Liver (tissue), 8 donors: ENCODE measurements at regions not wholly inside any gene's neighbourhood (a gene's known extent, or its start where the extent isn't known, plus 50 kb on each side); places are given as distances from the start of the nearest gene placed in this dataset.
A peak's percentile ranks its signal among the peaks of the same experiment; 100 is the strongest.

Source experiments
- DNase-seq: peaks from one replicate; pipeline ENCODE4 v3.0.0-alpha.2; 2017; ENCODE audit warnings: low spot score
- H3K27ac ChIP-seq, 2 donors: one replicate each; pipeline ENCODE4 v1.7.0; 2013; ENCODE audit warnings: inconsistent platforms in 2 of 2, low read length in 2 of 2, control low read depth in 1 of 2, low read depth in 1 of 2, mild to moderate bottlenecking in 1 of 2
- H3K27me3 ChIP-seq, 4 donors: one replicate each; pipeline versions ENCODE4 v1.6.1 to v1.7.0; 2013; ENCODE audit warnings: low read length in 3 of 4, inconsistent platforms in 1 of 4, mild to moderate bottlenecking in 1 of 4, moderate library complexity in 1 of 4; ENCODE audit not compliant: control insufficient read depth in 4 of 4, insufficient read depth in 4 of 4
- H3K36me3 ChIP-seq, 4 donors: one replicate each; pipeline versions ENCODE4 v1.6.1 to v1.7.0; 2013; ENCODE audit warnings: low read length in 3 of 4, mild to moderate bottlenecking in 3 of 4, low read depth in 1 of 4, moderate library complexity in 1 of 4; ENCODE audit not compliant: control insufficient read depth in 4 of 4, insufficient read depth in 3 of 4
- H3K4me1 ChIP-seq, 4 donors: one replicate each; pipeline versions ENCODE4 v1.6.1 to v1.7.0; 2013; ENCODE audit warnings: low read length in 3 of 4, mild to moderate bottlenecking in 3 of 4, moderate library complexity in 1 of 4; ENCODE audit not compliant: control insufficient read depth in 4 of 4, insufficient read depth in 4 of 4
- H3K4me3 ChIP-seq, 3 donors: one replicate each; pipeline versions ENCODE4 v1.6.1 to v1.7.0; 2013; ENCODE audit warnings: low read length in 3 of 3, control low read depth in 1 of 3, low read depth in 1 of 3, mild to moderate bottlenecking in 1 of 3
- H3K9ac ChIP-seq, 2 donors: one replicate each; pipeline ENCODE4 v1.7.0; 2013; ENCODE audit warnings: low read length in 2 of 2, mild to moderate bottlenecking in 2 of 2, moderate library complexity in 2 of 2, control low read depth in 1 of 2, low read depth in 1 of 2
- H3K9me3 ChIP-seq, 4 donors: one replicate each; pipeline versions ENCODE4 v1.6.1 to v1.7.0; 2013; ENCODE audit warnings: low read length in 3 of 4; ENCODE audit not compliant: control insufficient read depth in 4 of 4
- EGR1 ChIP-seq, 2 donors: IDR thresholded peaks; 2 replicates each; pipeline ENCODE4 v1.6.1; 2016 to 2018; ENCODE audit warnings: antibody characterized with exemption in 2 of 2, low read depth in 2 of 2
- FOXA1 ChIP-seq: IDR thresholded peaks from 2 replicates; pipeline ENCODE4 v1.6.1; 2016; ENCODE audit warnings: antibody characterized with exemption
- FOXA2 ChIP-seq: IDR thresholded peaks from 2 replicates; pipeline ENCODE4 v1.6.1; 2016; ENCODE audit warnings: antibody characterized with exemption
- GABPA ChIP-seq, 2 donors: IDR thresholded peaks in 1 of 2; conservative IDR thresholded peaks in 1 of 2; 2 replicates each; pipeline ENCODE4 v1.6.1; 2016; ENCODE audit warnings: antibody characterized with exemption in 2 of 2, mild to moderate bottlenecking in 1 of 2, moderate library complexity in 1 of 2
- HNF4A ChIP-seq, 2 donors: conservative IDR thresholded peaks; 2 replicates each; pipeline ENCODE4 v1.6.1; 2016; ENCODE audit warnings: antibody characterized with exemption in 2 of 2, mild to moderate bottlenecking in 2 of 2
- HNF4G ChIP-seq: IDR thresholded peaks from 2 replicates; pipeline ENCODE4 v1.6.1; 2016; ENCODE audit warnings: antibody characterized with exemption
- JUND ChIP-seq, 2 donors: IDR thresholded peaks; 2 replicates each; pipeline ENCODE4 v1.6.1; 2016; ENCODE audit warnings: antibody characterized with exemption in 2 of 2
- NR2F2 ChIP-seq: IDR thresholded peaks from 2 replicates; pipeline ENCODE4 v1.6.1; 2016; ENCODE audit warnings: antibody characterized with exemption
- RAD21 ChIP-seq, 2 donors: IDR thresholded peaks; 2 replicates each; pipeline ENCODE4 v1.6.1; 2016; ENCODE audit warnings: antibody characterized with exemption in 2 of 2, mild to moderate bottlenecking in 2 of 2
- RXRA ChIP-seq, 2 donors: IDR thresholded peaks; 2 replicates each; pipeline ENCODE4 v1.6.1; 2017 to 2018; ENCODE audit warnings: antibody characterized with exemption in 2 of 2, mild to moderate bottlenecking in 1 of 2
- SP1 ChIP-seq: IDR thresholded peaks from 2 replicates; pipeline ENCODE4 v1.6.1; 2018; ENCODE audit warnings: antibody characterized with exemption, mild to moderate bottlenecking
- TAF1 ChIP-seq: conservative IDR thresholded peaks from 2 replicates; pipeline ENCODE4 v1.6.1; 2016; ENCODE audit warnings: antibody characterized with exemption, mild to moderate bottlenecking
- YY1 ChIP-seq: IDR thresholded peaks from 2 replicates; pipeline ENCODE4 v1.6.1; 2016; ENCODE audit warnings: antibody characterized with exemption, mild to moderate bottlenecking
- WGBS: extraction: QIAGEN DNeasy Blood & Tissue Kit; methylation state at CpG from one replicate; pipeline ENCODE4 v1.1.7; 2013; 5-methylcytosine and 5-hydroxymethylcytosine counted together
- TF ChIP-seq, protein P1 (sequence below): IDR thresholded peaks from 2 replicates; pipeline ENCODE4 v1.6.1; 2016; ENCODE audit warnings: antibody characterized with exemption, mild to moderate bottlenecking
- TF ChIP-seq, protein P2 (sequence below): IDR thresholded peaks from 2 replicates; pipeline ENCODE4 v1.6.1; 2016; ENCODE audit warnings: antibody characterized with exemption
- TF ChIP-seq, protein P3 (sequence below): IDR thresholded peaks from 2 replicates; pipeline ENCODE4 v1.6.1; 2016; ENCODE audit warnings: antibody characterized with exemption
- TF ChIP-seq, protein P4 (sequence below): IDR thresholded peaks from 2 replicates; pipeline ENCODE4 v1.6.1; 2016; ENCODE audit warnings: antibody characterized with exemption
- TF ChIP-seq, protein P5 (sequence below): fragments of 150-350 bp; IDR thresholded peaks from 2 replicates; pipeline ENCODE4 v1.5.1; 2017; ENCODE audit warnings: improper control_type of control experiment, low read depth, low read length; ENCODE audit not compliant: missing input control
- donor health status: healthy.
- donor health status: healthy.
- donor health status: healthy.
- donor health status: healthy.
- donor health status: healthy.

GRCh38 chr6:11364971-11365397, 132.5 kb upstream of the NEDD9 start:
- peaks cover 12 to 29% (median 22%) of the 10 kb centered on the region in 4 donors for H3K4me1 ChIP-seq
- no peaks in the 10 kb centered on the region for H3K27me3 ChIP-seq
- no peak overlapping the region for H3K4me3 ChIP-seq
- H3K9ac ChIP-seq = no peak overlapping the region
- H3K9me3 ChIP-seq = peaks cover 0 to 1% (median 0%) of the 10 kb centered on the region in 4 donors
- H3K36me3 ChIP-seq = no peaks in the 10 kb centered on the region
- no peak for DNase-seq
- TF ChIP-seq, protein P1, sequence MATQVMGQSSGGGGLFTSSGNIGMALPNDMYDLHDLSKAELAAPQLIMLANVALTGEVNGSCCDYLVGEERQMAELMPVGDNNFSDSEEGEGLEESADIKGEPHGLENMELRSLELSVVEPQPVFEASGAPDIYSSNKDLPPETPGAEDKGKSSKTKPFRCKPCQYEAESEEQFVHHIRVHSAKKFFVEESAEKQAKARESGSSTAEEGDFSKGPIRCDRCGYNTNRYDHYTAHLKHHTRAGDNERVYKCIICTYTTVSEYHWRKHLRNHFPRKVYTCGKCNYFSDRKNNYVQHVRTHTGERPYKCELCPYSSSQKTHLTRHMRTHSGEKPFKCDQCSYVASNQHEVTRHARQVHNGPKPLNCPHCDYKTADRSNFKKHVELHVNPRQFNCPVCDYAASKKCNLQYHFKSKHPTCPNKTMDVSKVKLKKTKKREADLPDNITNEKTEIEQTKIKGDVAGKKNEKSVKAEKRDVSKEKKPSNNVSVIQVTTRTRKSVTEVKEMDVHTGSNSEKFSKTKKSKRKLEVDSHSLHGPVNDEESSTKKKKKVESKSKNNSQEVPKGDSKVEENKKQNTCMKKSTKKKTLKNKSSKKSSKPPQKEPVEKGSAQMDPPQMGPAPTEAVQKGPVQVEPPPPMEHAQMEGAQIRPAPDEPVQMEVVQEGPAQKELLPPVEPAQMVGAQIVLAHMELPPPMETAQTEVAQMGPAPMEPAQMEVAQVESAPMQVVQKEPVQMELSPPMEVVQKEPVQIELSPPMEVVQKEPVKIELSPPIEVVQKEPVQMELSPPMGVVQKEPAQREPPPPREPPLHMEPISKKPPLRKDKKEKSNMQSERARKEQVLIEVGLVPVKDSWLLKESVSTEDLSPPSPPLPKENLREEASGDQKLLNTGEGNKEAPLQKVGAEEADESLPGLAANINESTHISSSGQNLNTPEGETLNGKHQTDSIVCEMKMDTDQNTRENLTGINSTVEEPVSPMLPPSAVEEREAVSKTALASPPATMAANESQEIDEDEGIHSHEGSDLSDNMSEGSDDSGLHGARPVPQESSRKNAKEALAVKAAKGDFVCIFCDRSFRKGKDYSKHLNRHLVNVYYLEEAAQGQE = peak; percentile 36
- TF ChIP-seq GABPA (IDR thresholded peaks at IDR 0.05 in 1 of 2, conservative IDR thresholded peaks at IDR 0.05 in 1 of 2) (no peak), JUND (IDR thresholded peaks at IDR 0.05) (peak; percentile 70 to 89), YY1 (peak; percentile 76), EGR1 (IDR thresholded peaks at IDR 0.05; ENCODE audit: low read depth in 2 of 2) (peak; percentile 52 to 84), NR2F2 (peak; percentile 93), HNF4A (conservative IDR thresholded peaks at IDR 0.05) (peak; percentile 66 to 76), FOXA1 (peak; percentile 39), HNF4G (peak; percentile 78), RXRA (IDR thresholded peaks at IDR 0.05) (peak; percentile 84 to 98), RAD21 (IDR thresholded peaks at IDR 0.05) (peak; percentile 60 to 82), SP1 (peak; percentile 100), FOXA2 (no peak), TAF1 (peak; percentile 62)
- TF ChIP-seq, protein P2, sequence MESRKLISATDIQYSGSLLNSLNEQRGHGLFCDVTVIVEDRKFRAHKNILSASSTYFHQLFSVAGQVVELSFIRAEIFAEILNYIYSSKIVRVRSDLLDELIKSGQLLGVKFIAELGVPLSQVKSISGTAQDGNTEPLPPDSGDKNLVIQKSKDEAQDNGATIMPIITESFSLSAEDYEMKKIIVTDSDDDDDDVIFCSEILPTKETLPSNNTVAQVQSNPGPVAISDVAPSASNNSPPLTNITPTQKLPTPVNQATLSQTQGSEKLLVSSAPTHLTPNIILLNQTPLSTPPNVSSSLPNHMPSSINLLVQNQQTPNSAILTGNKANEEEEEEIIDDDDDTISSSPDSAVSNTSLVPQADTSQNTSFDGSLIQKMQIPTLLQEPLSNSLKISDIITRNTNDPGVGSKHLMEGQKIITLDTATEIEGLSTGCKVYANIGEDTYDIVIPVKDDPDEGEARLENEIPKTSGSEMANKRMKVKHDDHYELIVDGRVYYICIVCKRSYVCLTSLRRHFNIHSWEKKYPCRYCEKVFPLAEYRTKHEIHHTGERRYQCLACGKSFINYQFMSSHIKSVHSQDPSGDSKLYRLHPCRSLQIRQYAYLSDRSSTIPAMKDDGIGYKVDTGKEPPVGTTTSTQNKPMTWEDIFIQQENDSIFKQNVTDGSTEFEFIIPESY = peak; percentile 59
- TF ChIP-seq, protein P3, sequence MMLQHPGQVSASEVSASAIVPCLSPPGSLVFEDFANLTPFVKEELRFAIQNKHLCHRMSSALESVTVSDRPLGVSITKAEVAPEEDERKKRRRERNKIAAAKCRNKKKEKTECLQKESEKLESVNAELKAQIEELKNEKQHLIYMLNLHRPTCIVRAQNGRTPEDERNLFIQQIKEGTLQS = peak; percentile 87
- TF ChIP-seq, protein P4, sequence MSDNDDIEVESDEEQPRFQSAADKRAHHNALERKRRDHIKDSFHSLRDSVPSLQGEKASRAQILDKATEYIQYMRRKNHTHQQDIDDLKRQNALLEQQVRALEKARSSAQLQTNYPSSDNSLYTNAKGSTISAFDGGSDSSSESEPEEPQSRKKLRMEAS = peak; percentile 66
- TF ChIP-seq, protein P5, sequence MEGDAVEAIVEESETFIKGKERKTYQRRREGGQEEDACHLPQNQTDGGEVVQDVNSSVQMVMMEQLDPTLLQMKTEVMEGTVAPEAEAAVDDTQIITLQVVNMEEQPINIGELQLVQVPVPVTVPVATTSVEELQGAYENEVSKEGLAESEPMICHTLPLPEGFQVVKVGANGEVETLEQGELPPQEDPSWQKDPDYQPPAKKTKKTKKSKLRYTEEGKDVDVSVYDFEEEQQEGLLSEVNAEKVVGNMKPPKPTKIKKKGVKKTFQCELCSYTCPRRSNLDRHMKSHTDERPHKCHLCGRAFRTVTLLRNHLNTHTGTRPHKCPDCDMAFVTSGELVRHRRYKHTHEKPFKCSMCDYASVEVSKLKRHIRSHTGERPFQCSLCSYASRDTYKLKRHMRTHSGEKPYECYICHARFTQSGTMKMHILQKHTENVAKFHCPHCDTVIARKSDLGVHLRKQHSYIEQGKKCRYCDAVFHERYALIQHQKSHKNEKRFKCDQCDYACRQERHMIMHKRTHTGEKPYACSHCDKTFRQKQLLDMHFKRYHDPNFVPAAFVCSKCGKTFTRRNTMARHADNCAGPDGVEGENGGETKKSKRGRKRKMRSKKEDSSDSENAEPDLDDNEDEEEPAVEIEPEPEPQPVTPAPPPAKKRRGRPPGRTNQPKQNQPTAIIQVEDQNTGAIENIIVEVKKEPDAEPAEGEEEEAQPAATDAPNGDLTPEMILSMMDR = no peak
- H3K27ac ChIP-seq = peak overlapping the region; percentile 39 to 53
- WGBS = 41% methylated on average over 5 of the region's 5 CpGs
